Endothelial cell of umbilical vein (primary cell): ENCODE measurements at regions not wholly inside any gene's neighbourhood (a gene's known extent, or its start where the extent isn't known, plus 50 kb on each side); places are given as distances from the start of the nearest gene placed in this dataset.

Experiments
- BruUV-seq: library from RNA; stranded (reverse); fragments of 400-500 nt; replicated peaks from 2 replicates; lab custom pipeline; 2021; lab: Mats Ljungman, UMichigan
- CTCF ChIA-PET: fragments of 300-600, 350-600 bp; sonication (Branson Sonifier 250); formaldehyde crosslinking; loops from one replicate; lab custom pipeline; 2021; ENCODE audit warnings: antibody characterized with exemption, inconsistent platforms; lab: Charles Lee
- POLR2A ChIA-PET: fragments of 300-600, 350-600 bp; sonication (Branson Sonifier 250); formaldehyde crosslinking; loops from one replicate; lab custom pipeline; 2021; ENCODE audit warnings: antibody characterized with exemption, inconsistent platforms; lab: Charles Lee
- DNase-seq: peaks from one replicate; pipeline ENCODE4 v3.0.0-alpha.2; 2011; ENCODE audit warnings: low read depth, low spot score
- FAIRE-seq: peaks from 2 replicates; lab custom pipeline; 2011; peaks lifted over from hg19 to GRCh38; lab: Jason Lieb, UNC
- H2AFZ ChIP-seq: 2 replicates; pipeline ENCODE4 v1.6.0; 2012; ENCODE audit warnings: low read depth, low read length, control low read depth, inconsistent platforms
- H3K27ac ChIP-seq: 2 replicates; pipeline ENCODE4 v1.5.1; 2011; ENCODE audit warnings: low read depth, mild to moderate bottlenecking, control low read depth, low read length, moderate library complexity; ENCODE audit not compliant: insufficient read depth
- H3K27me3 ChIP-seq, 2 experiments: 2 replicates each; pipeline versions ENCODE4 v1.6.0 to v1.6.1; 2011; ENCODE audit warnings: low read length in 2 of 2, mixed read lengths in 1 of 2; ENCODE audit not compliant: control insufficient read depth in 2 of 2, insufficient read depth in 2 of 2
- H3K36me3 ChIP-seq, 2 experiments: 2 replicates in 1 of 2; 3 replicates in 1 of 2; pipeline ENCODE4 v1.5.1; 2011; ENCODE audit warnings: low read length in 2 of 2, mild to moderate bottlenecking in 1 of 2, moderate library complexity in 1 of 2; ENCODE audit not compliant: control insufficient read depth in 2 of 2, insufficient read depth in 2 of 2; ENCODE audit errors: extremely low read depth in 1 of 2
- H3K4me1 ChIP-seq: 3 replicates; pipeline ENCODE4 v1.5.1; 2011; ENCODE audit warnings: mild to moderate bottlenecking, low read length; ENCODE audit not compliant: control insufficient read depth, insufficient read depth; ENCODE audit errors: extremely low read depth
- H3K4me2 ChIP-seq: 2 replicates; pipeline ENCODE4 v1.6.1; 2011; ENCODE audit warnings: low read length, control low read depth, mixed read lengths; ENCODE audit not compliant: insufficient read depth
- H3K4me3 ChIP-seq, 3 experiments: fragments of 200-600 bp in 1 of 3; sonication (generic), shearing (Covaris generic) in 1 of 3; replicated peaks in 1 of 3; 2 replicates each; pipeline ENCODE4 v1.5.1; 2011 to 2016; ENCODE audit warnings: control low read depth in 3 of 3, low read length in 3 of 3, mild to moderate bottlenecking in 2 of 3, inconsistent platforms in 1 of 3, low read depth in 1 of 3, moderate library complexity in 1 of 3; ENCODE audit not compliant: insufficient read depth in 1 of 3
- H3K79me2 ChIP-seq: 2 replicates; pipeline ENCODE4 v1.6.0; 2012; ENCODE audit warnings: low read length, inconsistent platforms; ENCODE audit not compliant: control insufficient read depth, insufficient read depth
- H3K9ac ChIP-seq: replicated peaks from 2 replicates; pipeline ENCODE3; 2011; ENCODE audit warnings: low read length, control low read depth; ENCODE audit not compliant: insufficient read depth; ENCODE audit errors: extremely low read depth
- H3K9me1 ChIP-seq: replicated peaks from 3 replicates; pipeline ENCODE4 v1.6.0; 2011; ENCODE audit warnings: mild to moderate bottlenecking, low read length; ENCODE audit not compliant: control insufficient read depth, insufficient read depth; ENCODE audit errors: extremely low read depth
- H3K9me3 ChIP-seq: replicated peaks from 2 replicates; pipeline ENCODE4 v1.5.1; 2012; ENCODE audit warnings: low read length, inconsistent platforms; ENCODE audit not compliant: control insufficient read depth, insufficient read depth
- H4K20me1 ChIP-seq: replicated peaks from 2 replicates; pipeline ENCODE3; 2011; ENCODE audit warnings: mild to moderate bottlenecking, low read length; ENCODE audit not compliant: control insufficient read depth, insufficient read depth; ENCODE audit errors: extremely low read depth
- FOS ChIP-seq: IDR thresholded peaks from 2 replicates; pipeline ENCODE4 v1.6.1; 2011; ENCODE audit warnings: mild to moderate bottlenecking, low read length, moderate library complexity, borderline replicate concordance; ENCODE audit not compliant: insufficient read depth
- GATA2 ChIP-seq: IDR thresholded peaks from 2 replicates; pipeline ENCODE4 v1.7.0; 2011; ENCODE audit warnings: low read depth, mild to moderate bottlenecking, moderate library complexity, mixed read lengths, low read length; ENCODE audit not compliant: insufficient read length, insufficient read depth
- JUN ChIP-seq: IDR thresholded peaks from 2 replicates; pipeline ENCODE4 v1.6.1; 2011; ENCODE audit warnings: borderline replicate concordance, low read depth; ENCODE audit not compliant: insufficient read length, insufficient read depth
- MYC ChIP-seq: IDR thresholded peaks from one replicate; pipeline ENCODE4 v1.6.1; 2011; ENCODE audit warnings: mild to moderate bottlenecking, low read depth, low read length
- POLR2A ChIP-seq: IDR thresholded peaks from 2 replicates; pipeline ENCODE4 v1.6.1; 2012; ENCODE audit warnings: low read depth, mild to moderate bottlenecking, control low read depth, low read length
- POLR2AphosphoS5 ChIP-seq: IDR thresholded peaks from 2 replicates; pipeline ENCODE4 v1.6.1; 2012; ENCODE audit warnings: low read depth, mild to moderate bottlenecking, control low read depth, low read length, moderate library complexity; ENCODE audit not compliant: insufficient read depth
- dilution Hi-C: fragments of 300-500 bp; cut with MboI; formaldehyde crosslinking; loops from one replicate; pipeline ENCODE4 v1.15.0; 2019; ENCODE audit warnings: low sequenced_read_pairs; ENCODE audit not compliant: extremely low pct_ligation_motif_present
- intact Hi-C: fragments of 100-400 bp; cut with micrococcal nuclease; formaldehyde crosslinking; loops from one replicate; pipeline ENCODE4 v1.10.0; 2022
- TF ChIP-seq, protein P1 (sequence below), 2 donors: IDR thresholded peaks; 1 replicate in 1 of 2; 2 replicates in 1 of 2; pipeline ENCODE4 v1.5.1; 2011; ENCODE audit warnings: low read length in 2 of 2, mild to moderate bottlenecking in 2 of 2, moderate library complexity in 2 of 2, control low read depth in 1 of 2, inconsistent platforms in 1 of 2, low read depth in 1 of 2; ENCODE audit not compliant: insufficient read depth in 1 of 2; ENCODE audit errors: extremely low read depth in 1 of 2
- TF ChIP-seq, protein P2 (sequence below): IDR thresholded peaks from 2 replicates; pipeline ENCODE4 v1.6.1; 2011; ENCODE audit not compliant: insufficient read depth, insufficient read length

DNA sequence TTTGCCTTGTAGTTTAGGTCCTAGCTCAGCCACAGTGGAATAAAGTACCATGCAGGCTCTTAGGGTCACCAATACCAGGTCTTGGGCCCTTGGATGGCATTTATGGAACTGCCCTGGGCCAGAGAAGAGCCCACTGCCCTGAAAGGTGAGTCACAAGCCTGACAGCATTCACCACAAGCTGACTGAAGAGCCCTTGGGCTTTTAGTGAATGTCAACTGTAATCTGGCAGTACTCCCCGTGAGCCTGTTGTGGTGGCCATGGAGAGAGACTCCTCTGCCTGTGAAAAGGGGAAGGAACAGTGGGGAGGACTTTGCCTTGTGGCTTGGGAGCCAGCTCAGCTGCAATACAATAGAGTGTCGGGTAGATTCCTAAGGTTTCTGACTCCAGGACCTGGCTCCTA, 1389.7 kb downstream of the DSC3 start:
- H3K4me2 ChIP-seq: no peak overlapping the region
- H3K4me3 ChIP-seq: no peak overlapping the region
- intact Hi-C loops: no loop called here
- H3K9me1 ChIP-seq: no peaks in the 10 kb centered on the region
- no peak for FAIRE-seq
- DNase-seq: no peak
- H3K9ac ChIP-seq: no peak overlapping the region
- BruUV-seq: no TSS peak
- H3K9me3 ChIP-seq: no peaks in the 10 kb centered on the region
- no peak overlapping the region for H2AFZ ChIP-seq
- no peaks in the 10 kb centered on the region for H3K36me3 ChIP-seq
- H3K4me1 ChIP-seq: no peaks in the 10 kb centered on the region
- no peaks in the 10 kb centered on the region for H3K27me3 ChIP-seq
- no peaks in the 10 kb centered on the region for H4K20me1 ChIP-seq
- dilution Hi-C loops: no loop called here
- no peak overlapping the region for H3K27ac ChIP-seq
- TF ChIP-seq, protein P1, sequence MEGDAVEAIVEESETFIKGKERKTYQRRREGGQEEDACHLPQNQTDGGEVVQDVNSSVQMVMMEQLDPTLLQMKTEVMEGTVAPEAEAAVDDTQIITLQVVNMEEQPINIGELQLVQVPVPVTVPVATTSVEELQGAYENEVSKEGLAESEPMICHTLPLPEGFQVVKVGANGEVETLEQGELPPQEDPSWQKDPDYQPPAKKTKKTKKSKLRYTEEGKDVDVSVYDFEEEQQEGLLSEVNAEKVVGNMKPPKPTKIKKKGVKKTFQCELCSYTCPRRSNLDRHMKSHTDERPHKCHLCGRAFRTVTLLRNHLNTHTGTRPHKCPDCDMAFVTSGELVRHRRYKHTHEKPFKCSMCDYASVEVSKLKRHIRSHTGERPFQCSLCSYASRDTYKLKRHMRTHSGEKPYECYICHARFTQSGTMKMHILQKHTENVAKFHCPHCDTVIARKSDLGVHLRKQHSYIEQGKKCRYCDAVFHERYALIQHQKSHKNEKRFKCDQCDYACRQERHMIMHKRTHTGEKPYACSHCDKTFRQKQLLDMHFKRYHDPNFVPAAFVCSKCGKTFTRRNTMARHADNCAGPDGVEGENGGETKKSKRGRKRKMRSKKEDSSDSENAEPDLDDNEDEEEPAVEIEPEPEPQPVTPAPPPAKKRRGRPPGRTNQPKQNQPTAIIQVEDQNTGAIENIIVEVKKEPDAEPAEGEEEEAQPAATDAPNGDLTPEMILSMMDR (IDR thresholded peaks at IDR 0.05; ENCODE audit: extremely low read depth in 1 of 2, insufficient read depth in 1 of 2, low read depth in 1 of 2, low read length in 2 of 2): no peak
- TF ChIP-seq GATA2: no peak
- TF ChIP-seq POLR2A: no peak
- TF ChIP-seq, protein P2, sequence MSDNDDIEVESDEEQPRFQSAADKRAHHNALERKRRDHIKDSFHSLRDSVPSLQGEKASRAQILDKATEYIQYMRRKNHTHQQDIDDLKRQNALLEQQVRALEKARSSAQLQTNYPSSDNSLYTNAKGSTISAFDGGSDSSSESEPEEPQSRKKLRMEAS: no peak
- TF ChIP-seq POLR2AphosphoS5: no peak
- TF ChIP-seq JUN: no peak
- TF ChIP-seq MYC: no peak
- TF ChIP-seq FOS: no peak
- ChIA-PET POLR2A (no interaction called here), CTCF (no interaction called here)
- H3K79me2 ChIP-seq: no peaks in the 10 kb centered on the region
